Type B pancreatic cell (in vitro differentiated cells): ENCODE measurements at regions not wholly inside any gene's neighbourhood (a gene's known extent, or its start where the extent isn't known, plus 50 kb on each side); places are given as distances from the start of the nearest gene placed in this dataset.

ENCODE experiments used
- DNase-seq: peaks from one replicate; pipeline ENCODE4 v3.0.0; 2021; ENCODE audit warnings: mixed read lengths; ENCODE audit not compliant: unreplicated experiment; ENCODE audit errors: extremely low spot score
- H3K27ac Mint-ChIP-seq: 2 replicates; pipeline ENCODE4 v1.8.0; 2021; ENCODE audit warnings: mild to moderate bottlenecking, mixed read lengths
- H3K27me3 Mint-ChIP-seq: 2 replicates; pipeline ENCODE4 v1.8.0; 2021; ENCODE audit warnings: mixed read lengths
- H3K36me3 Mint-ChIP-seq: 2 replicates; pipeline ENCODE4 v1.8.0; 2021; ENCODE audit warnings: mixed read lengths
- H3K4me1 Mint-ChIP-seq: one replicate; pipeline ENCODE4 v1.8.0; 2021; ENCODE audit warnings: mixed read lengths; ENCODE audit not compliant: unreplicated experiment
- H3K4me3 Mint-ChIP-seq: 2 replicates; pipeline ENCODE4 v1.8.0; 2021; ENCODE audit warnings: mild to moderate bottlenecking, mixed read lengths
- H3K9me3 Mint-ChIP-seq: 2 replicates; pipeline ENCODE4 v1.8.0; 2021; ENCODE audit warnings: mixed read lengths
- TF ChIP-seq, protein P1 (sequence below): fragments of 200-600 bp; sonication (generic); conservative IDR thresholded peaks from 2 replicates; pipeline ENCODE4 v1.5.0; 2021; ENCODE audit warnings: antibody characterized with exemption, mild to moderate bottlenecking

- TF ChIP-seq, protein P1, sequence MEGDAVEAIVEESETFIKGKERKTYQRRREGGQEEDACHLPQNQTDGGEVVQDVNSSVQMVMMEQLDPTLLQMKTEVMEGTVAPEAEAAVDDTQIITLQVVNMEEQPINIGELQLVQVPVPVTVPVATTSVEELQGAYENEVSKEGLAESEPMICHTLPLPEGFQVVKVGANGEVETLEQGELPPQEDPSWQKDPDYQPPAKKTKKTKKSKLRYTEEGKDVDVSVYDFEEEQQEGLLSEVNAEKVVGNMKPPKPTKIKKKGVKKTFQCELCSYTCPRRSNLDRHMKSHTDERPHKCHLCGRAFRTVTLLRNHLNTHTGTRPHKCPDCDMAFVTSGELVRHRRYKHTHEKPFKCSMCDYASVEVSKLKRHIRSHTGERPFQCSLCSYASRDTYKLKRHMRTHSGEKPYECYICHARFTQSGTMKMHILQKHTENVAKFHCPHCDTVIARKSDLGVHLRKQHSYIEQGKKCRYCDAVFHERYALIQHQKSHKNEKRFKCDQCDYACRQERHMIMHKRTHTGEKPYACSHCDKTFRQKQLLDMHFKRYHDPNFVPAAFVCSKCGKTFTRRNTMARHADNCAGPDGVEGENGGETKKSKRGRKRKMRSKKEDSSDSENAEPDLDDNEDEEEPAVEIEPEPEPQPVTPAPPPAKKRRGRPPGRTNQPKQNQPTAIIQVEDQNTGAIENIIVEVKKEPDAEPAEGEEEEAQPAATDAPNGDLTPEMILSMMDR = no peak
- no peak overlapping the region for H3K4me3 Mint-ChIP-seq
- DNase-seq = no peak
- peaks cover 11% of the 10 kb centered on the region for H3K4me1 Mint-ChIP-seq
- H3K36me3 Mint-ChIP-seq = no peaks in the 10 kb centered on the region
- no peaks in the 10 kb centered on the region for H3K9me3 Mint-ChIP-seq
- peaks cover 17% of the 10 kb centered on the region for H3K27me3 Mint-ChIP-seq
- no peak overlapping the region for H3K27ac Mint-ChIP-seq
These were observed 217.0 kb downstream of the KIF26A start for GRCh38 chr14:104355101-104356019.

GRCh38 chr14:104356020-104356737 is 217.8 kb downstream of the KIF26A start:
- TF ChIP-seq, protein P1 = no peak
- Mint-ChIP-seq H3K9me3 (no peaks in the 10 kb centered on the region), H3K4me3 (no peak overlapping the region), H3K36me3 (no peaks in the 10 kb centered on the region), H3K27ac (no peak overlapping the region), H3K4me1 (peaks cover 7% of the 10 kb centered on the region), H3K27me3 (peaks cover 13% of the 10 kb centered on the region)
- peak; percentile 43 for DNase-seq

DNA sequence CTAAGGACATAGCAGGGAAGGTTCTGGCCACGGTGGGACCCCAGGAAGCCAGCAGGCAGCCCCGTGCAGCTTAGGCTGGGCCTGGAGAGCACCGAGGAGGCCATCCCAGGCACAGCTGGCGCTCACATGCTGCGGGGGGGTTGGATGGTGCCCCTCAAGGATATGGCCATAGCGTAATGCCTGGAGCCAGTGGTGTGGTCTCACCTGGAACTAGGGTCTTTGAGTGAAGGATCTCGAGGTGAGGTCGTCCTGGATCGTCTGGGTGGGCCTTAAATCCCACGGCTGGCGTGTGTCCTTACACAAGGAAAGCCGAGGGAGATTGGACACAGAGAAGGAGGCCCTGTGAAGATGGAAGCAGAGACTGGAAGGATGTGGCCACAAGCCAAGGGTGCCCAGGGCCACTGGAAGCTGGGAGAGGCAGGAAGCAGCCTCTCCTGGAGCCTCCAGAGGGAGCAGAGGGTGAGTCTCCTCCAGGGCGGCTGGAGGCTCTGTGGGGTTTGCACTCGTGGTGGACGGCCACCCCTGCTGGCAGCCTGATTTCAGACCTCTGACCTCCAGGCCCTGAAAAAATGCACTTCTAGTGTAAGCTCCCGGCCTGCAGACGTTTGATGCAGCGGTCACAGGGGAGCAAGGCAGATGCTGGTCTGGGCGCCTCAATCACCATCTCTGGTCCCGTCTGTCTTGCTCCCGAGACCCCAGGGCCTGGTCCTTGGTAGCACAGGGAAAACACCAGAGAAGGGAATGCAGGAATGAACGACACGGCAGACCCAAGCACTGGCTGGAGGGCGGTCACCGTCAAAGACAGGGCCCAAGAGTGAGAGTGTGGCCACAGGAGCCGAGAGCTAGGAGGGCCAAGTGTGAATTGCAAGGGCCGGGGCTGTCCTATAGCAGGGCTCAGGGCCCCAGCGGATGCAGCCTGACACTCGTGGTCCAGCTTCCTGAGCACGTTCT is 218.6 kb downstream of the KIF26A start:
- Mint-ChIP-seq H3K4me3 (no peak overlapping the region), H3K27ac (no peak overlapping the region), H3K36me3 (no peaks in the 10 kb centered on the region), H3K9me3 (no peaks in the 10 kb centered on the region), H3K4me1 (peaks cover 7% of the 10 kb centered on the region), H3K27me3 (peaks cover 12% of the 10 kb centered on the region)
- peak; percentile 60 for DNase-seq
- TF ChIP-seq, protein P1 = no peak

GRCh38 chr14:104357689-104358527 is 219.5 kb downstream of the KIF26A start:
- Mint-ChIP-seq H3K36me3 (no peaks in the 10 kb centered on the region), H3K4me3 (no peak overlapping the region), H3K9me3 (no peaks in the 10 kb centered on the region), H3K27ac (no peak overlapping the region), H3K4me1 (peaks cover 7% of the 10 kb centered on the region), H3K27me3 (peaks cover 9% of the 10 kb centered on the region)
- TF ChIP-seq, protein P1 = no peak
- DNase-seq = peak; percentile 56
